T-helper 17 cell (primary cell): ENCODE measurements at regions not wholly inside any gene's neighbourhood (a gene's known extent, or its start where the extent isn't known, plus 50 kb on each side); places are given as distances from the start of the nearest gene placed in this dataset.

Source experiments
- ATAC-seq: fragments of 150-1000 bp; cut with Tn5 transposase; 2 replicates; pipeline ENCODE4 v1.10.0; 2021; ENCODE audit warnings: mild to moderate bottlenecking, moderate library complexity
- DNase-seq, 3 donors: peaks; one replicate each; pipeline versions ENCODE4 v3.0.0 to v3.0.0-alpha.2; 2020 to 2021
- H3K9me3 ChIP-seq: one replicate; pipeline ENCODE4 v1.7.0; 2013; ENCODE audit warnings: low read length, mild to moderate bottlenecking; ENCODE audit not compliant: control insufficient read depth, poor library complexity, severe bottlenecking
- H3K27ac Mint-ChIP-seq: one replicate; pipeline ENCODE4 v1.8.0; 2022; ENCODE audit warnings: mild to moderate bottlenecking, moderate library complexity, mixed read lengths
- H3K27me3 Mint-ChIP-seq: one replicate; pipeline ENCODE4 v1.8.0; 2022; ENCODE audit warnings: mixed read lengths
- H3K36me3 Mint-ChIP-seq: one replicate; pipeline ENCODE4 v1.8.0; 2022; ENCODE audit warnings: low read depth, mixed read lengths
- H3K4me1 Mint-ChIP-seq: one replicate; pipeline ENCODE4 v1.8.0; 2022; ENCODE audit warnings: mild to moderate bottlenecking, mixed read lengths
- H3K4me3 Mint-ChIP-seq: one replicate; pipeline ENCODE4 v1.8.0; 2022; ENCODE audit warnings: mild to moderate bottlenecking, moderate library complexity, mixed read lengths

GRCh38 chr2:118661179-118661578 lies 186.3 kb downstream of the EN1 start:
- H3K9me3 ChIP-seq: no peaks in the 10 kb centered on the region
- Mint-ChIP-seq H3K27me3 (peaks cover 11% of the 10 kb centered on the region), H3K36me3 (no peaks in the 10 kb centered on the region), H3K4me1 (no peaks in the 10 kb centered on the region), H3K4me3 (no peak overlapping the region), H3K27ac (no peak overlapping the region)
- DNase-seq (no peak), ATAC-seq (no peak)

GRCh38 chr2:118658596-118659198 lies 188.8 kb downstream of the EN1 start:
- DNase-seq (no peak), ATAC-seq (no peak)
- no peaks in the 10 kb centered on the region for H3K36me3 Mint-ChIP-seq
- no peaks in the 10 kb centered on the region for H3K9me3 ChIP-seq
- no peak overlapping the region for H3K27ac Mint-ChIP-seq
- H3K4me1 Mint-ChIP-seq: no peaks in the 10 kb centered on the region
- no peaks in the 10 kb centered on the region for H3K27me3 Mint-ChIP-seq
- no peak overlapping the region for H3K4me3 Mint-ChIP-seq

GRCh38 chr2:118657466-118657865 lies 190.0 kb downstream of the EN1 start:
- H3K4me3 Mint-ChIP-seq: no peak overlapping the region
- H3K4me1 Mint-ChIP-seq: no peaks in the 10 kb centered on the region
- H3K9me3 ChIP-seq: no peaks in the 10 kb centered on the region
- H3K27ac Mint-ChIP-seq: no peak overlapping the region
- no peaks in the 10 kb centered on the region for H3K27me3 Mint-ChIP-seq
- DNase-seq (no peak), ATAC-seq (no peak)
- H3K36me3 Mint-ChIP-seq: no peaks in the 10 kb centered on the region

- Mint-ChIP-seq H3K4me3 (no peak overlapping the region), H3K27ac (no peak overlapping the region), H3K27me3 (no peaks in the 10 kb centered on the region), H3K4me1 (no peaks in the 10 kb centered on the region), H3K36me3 (no peaks in the 10 kb centered on the region)
- no peaks in the 10 kb centered on the region for H3K9me3 ChIP-seq
- ATAC-seq: no peak
- no peak for DNase-seq
Observed at GRCh38 chr2:118654945-118655344, 192.5 kb downstream of the EN1 start.

- Mint-ChIP-seq H3K27me3 (no peaks in the 10 kb centered on the region), H3K4me3 (no peak overlapping the region)
- DNase-seq: no peak
Observed at GRCh38 chr2:118650327-118650726, 197.1 kb downstream of the EN1 start.

GRCh38 chr2:118645876-118646275 lies 201.6 kb downstream of the EN1 start:
- H3K9me3 ChIP-seq: no peaks in the 10 kb centered on the region
- Mint-ChIP-seq H3K4me1 (no peaks in the 10 kb centered on the region), H3K27ac (no peak overlapping the region), H3K4me3 (no peak overlapping the region), H3K27me3 (peaks cover 6% of the 10 kb centered on the region), H3K36me3 (no peaks in the 10 kb centered on the region)
- DNase-seq: no peak
- ATAC-seq: no peak

More at GRCh38 chr2:118650327-118650726, 197.1 kb downstream of the EN1 start:
- no peak for ATAC-seq
- H3K4me1 Mint-ChIP-seq: no peaks in the 10 kb centered on the region
- no peaks in the 10 kb centered on the region for H3K9me3 ChIP-seq
- no peak overlapping the region for H3K27ac Mint-ChIP-seq
- H3K36me3 Mint-ChIP-seq: no peaks in the 10 kb centered on the region

- H3K9me3 ChIP-seq: no peaks in the 10 kb centered on the region
- Mint-ChIP-seq H3K36me3 (no peaks in the 10 kb centered on the region), H3K27me3 (peaks cover 6% of the 10 kb centered on the region), H3K27ac (no peak overlapping the region), H3K4me3 (no peak overlapping the region), H3K4me1 (no peaks in the 10 kb centered on the region)
- no peak for DNase-seq
- ATAC-seq: no peak
Observed at GRCh38 chr2:118644190-118644589, 203.3 kb downstream of the EN1 start.

GRCh38 chr2:118643294-118643693 lies 204.2 kb downstream of the EN1 start:
- no peaks in the 10 kb centered on the region for H3K4me1 Mint-ChIP-seq
- H3K36me3 Mint-ChIP-seq: no peaks in the 10 kb centered on the region
- no peak overlapping the region for H3K4me3 Mint-ChIP-seq
- no peaks in the 10 kb centered on the region for H3K9me3 ChIP-seq
- peaks cover 6% of the 10 kb centered on the region for H3K27me3 Mint-ChIP-seq
- DNase-seq: no peak
- ATAC-seq: no peak
- no peak overlapping the region for H3K27ac Mint-ChIP-seq

GRCh38 chr2:118642501-118642900 lies 204.9 kb downstream of the EN1 start:
- no peaks in the 10 kb centered on the region for H3K36me3 Mint-ChIP-seq
- no peaks in the 10 kb centered on the region for H3K4me1 Mint-ChIP-seq
- no peak for DNase-seq

GRCh38 chr2:118641711-118642110 lies 205.7 kb downstream of the EN1 start:
- Mint-ChIP-seq H3K4me1 (no peaks in the 10 kb centered on the region), H3K4me3 (no peak overlapping the region), H3K27ac (no peak overlapping the region), H3K27me3 (peaks cover 6% of the 10 kb centered on the region), H3K36me3 (no peaks in the 10 kb centered on the region)
- no peak for DNase-seq
- ATAC-seq: no peak
- H3K9me3 ChIP-seq: no peaks in the 10 kb centered on the region

More at GRCh38 chr2:118642501-118642900, 204.9 kb downstream of the EN1 start:
- Mint-ChIP-seq H3K4me3 (no peak overlapping the region), H3K27ac (no peak overlapping the region), H3K27me3 (peaks cover 6% of the 10 kb centered on the region)
- H3K9me3 ChIP-seq: no peaks in the 10 kb centered on the region
- no peak for ATAC-seq

GRCh38 chr2:118639371-118639770 lies 208.1 kb downstream of the EN1 start:
- H3K27me3 Mint-ChIP-seq: peaks cover 12% of the 10 kb centered on the region
- H3K36me3 Mint-ChIP-seq: no peaks in the 10 kb centered on the region
- no peak overlapping the region for H3K4me3 Mint-ChIP-seq
- no peaks in the 10 kb centered on the region for H3K4me1 Mint-ChIP-seq
- H3K9me3 ChIP-seq: no peaks in the 10 kb centered on the region
- no peak overlapping the region for H3K27ac Mint-ChIP-seq
- DNase-seq (no peak), ATAC-seq (no peak)

- ATAC-seq (no peak), DNase-seq (no peak)
- H3K4me3 Mint-ChIP-seq: no peak overlapping the region
- H3K9me3 ChIP-seq: no peaks in the 10 kb centered on the region
- H3K36me3 Mint-ChIP-seq: no peaks in the 10 kb centered on the region
- H3K27ac Mint-ChIP-seq: no peak overlapping the region
- H3K27me3 Mint-ChIP-seq: peaks cover 6% of the 10 kb centered on the region
- H3K4me1 Mint-ChIP-seq: no peaks in the 10 kb centered on the region
Observed at GRCh38 chr2:118638453-118638852, 209.0 kb downstream of the EN1 start.

GRCh38 chr2:118635891-118636290 lies 211.6 kb downstream of the EN1 start:
- DNase-seq (no peak), ATAC-seq (no peak)
- H3K4me3 Mint-ChIP-seq: no peak overlapping the region
- no peaks in the 10 kb centered on the region for H3K9me3 ChIP-seq
- H3K27ac Mint-ChIP-seq: no peak overlapping the region
- no peaks in the 10 kb centered on the region for H3K4me1 Mint-ChIP-seq
- H3K27me3 Mint-ChIP-seq: peaks cover 10% of the 10 kb centered on the region
- H3K36me3 Mint-ChIP-seq: no peaks in the 10 kb centered on the region

- no peak overlapping the region for H3K4me3 Mint-ChIP-seq
- H3K27ac Mint-ChIP-seq: no peak overlapping the region
Observed at GRCh38 chr2:118634876-118635275, 212.6 kb downstream of the EN1 start.

More at GRCh38 chr2:118634876-118635275, 212.6 kb downstream of the EN1 start:
- Mint-ChIP-seq H3K27me3 (peaks cover 10% of the 10 kb centered on the region), H3K4me1 (no peaks in the 10 kb centered on the region), H3K36me3 (no peaks in the 10 kb centered on the region)
- no peak for DNase-seq
- H3K9me3 ChIP-seq: no peaks in the 10 kb centered on the region
- no peak for ATAC-seq
